Caco-2 (cell line): ENCODE measurements at regions not wholly inside any gene's neighbourhood (a gene's known extent, or its start where the extent isn't known, plus 50 kb on each side); places are given as distances from the start of the nearest gene placed in this dataset.
"Not testable (repeated sequence)": the region's sequence is repeated elsewhere in the genome, so short reads cannot be mapped to it uniquely, and the experiment has no call there.

Experiments
- BruUV-seq: library from RNA; stranded (reverse); fragments of 400-500 nt; replicated peaks from 2 replicates; lab custom pipeline; 2021; lab: Mats Ljungman, UMichigan
- CTCF ChIA-PET: fragments of 300-600 bp; sonication (Branson Sonifier 250); formaldehyde crosslinking; loops from one replicate; lab custom pipeline; 2022; ENCODE audit warnings: antibody characterized with exemption; lab: Charles Lee
- POLR2A ChIA-PET: fragments of 300-600 bp; sonication (Branson Sonifier 250); formaldehyde crosslinking; loops from one replicate; lab custom pipeline; 2022; ENCODE audit warnings: antibody characterized with exemption; lab: Charles Lee
- DNase-seq, 2 experiments: peaks; one replicate each; pipeline versions ENCODE4 v3.0.0 to v3.0.0-alpha.2; 2020 to 2022
- H3K27me3 ChIP-seq: replicated peaks from 2 replicates; pipeline ENCODE4 v1.6.0; 2011; ENCODE audit warnings: low read length; ENCODE audit not compliant: control insufficient read depth, insufficient read depth
- H3K36me3 ChIP-seq: 2 replicates; pipeline ENCODE4 v1.5.1; 2011; ENCODE audit warnings: low read length; ENCODE audit not compliant: control insufficient read depth, insufficient read depth
- H3K4me1 ChIP-seq: fragments of 250-450 bp; sonication (Bioruptor Pico); 2 replicates; pipeline ENCODE4 v1.5.1; 2020; ENCODE audit warnings: mild to moderate bottlenecking
- H3K4me3 ChIP-seq: 2 replicates; pipeline ENCODE4 v1.5.1; 2011; ENCODE audit warnings: low read depth, mild to moderate bottlenecking, control low read depth, low read length
- H3K9me3 ChIP-seq: fragments of 250-450 bp; sonication (Bioruptor Pico); 2 replicates; pipeline ENCODE4 v1.5.1; 2020; ENCODE audit warnings: mild to moderate bottlenecking, moderate library complexity
- H3K27ac Mint-ChIP-seq: one replicate; pipeline ENCODE4 v1.8.0; 2022; ENCODE audit warnings: mixed read lengths; ENCODE audit not compliant: unreplicated experiment
- H3K27me3 Mint-ChIP-seq: one replicate; pipeline ENCODE4 v1.8.0; 2022; ENCODE audit warnings: mixed read lengths; ENCODE audit not compliant: insufficient read depth, unreplicated experiment
- H3K36me3 Mint-ChIP-seq: one replicate; pipeline ENCODE4 v1.8.0; 2022; ENCODE audit warnings: mild to moderate bottlenecking, mixed read lengths; ENCODE audit not compliant: insufficient read depth, unreplicated experiment
- H3K4me1 Mint-ChIP-seq: one replicate; pipeline ENCODE4 v1.8.0; 2022; ENCODE audit warnings: low read depth, mixed read lengths; ENCODE audit not compliant: unreplicated experiment
- H3K4me3 Mint-ChIP-seq: one replicate; pipeline ENCODE4 v1.8.0; 2022; ENCODE audit warnings: mild to moderate bottlenecking, moderate library complexity, mixed read lengths; ENCODE audit not compliant: unreplicated experiment
- H3K9me3 Mint-ChIP-seq: one replicate; pipeline ENCODE4 v1.8.0; 2022; ENCODE audit warnings: mixed read lengths; ENCODE audit not compliant: unreplicated experiment
- CTCF ChIP-seq, 2 experiments: fragments of 200-600 bp in 1 of 2; IDR thresholded peaks; 1 replicate in 1 of 2; 2 replicates in 1 of 2; pipeline versions ENCODE4 v1.5.1 to v1.8.0; 2011 to 2022; ENCODE audit warnings: antibody characterized with exemption in 1 of 2, control low read depth in 1 of 2, inconsistent platforms in 1 of 2, low read depth in 1 of 2, low read length in 1 of 2, mild to moderate bottlenecking in 1 of 2, moderate library complexity in 1 of 2; ENCODE audit not compliant: insufficient read depth in 1 of 2, severe bottlenecking in 1 of 2, unreplicated experiment in 1 of 2
- intact Hi-C: fragments of 100-400 bp; cut with micrococcal nuclease; formaldehyde crosslinking; loops from one replicate; pipeline ENCODE4 v1.10.0; 2022; ENCODE audit not compliant: unreplicated experiment

DNA sequence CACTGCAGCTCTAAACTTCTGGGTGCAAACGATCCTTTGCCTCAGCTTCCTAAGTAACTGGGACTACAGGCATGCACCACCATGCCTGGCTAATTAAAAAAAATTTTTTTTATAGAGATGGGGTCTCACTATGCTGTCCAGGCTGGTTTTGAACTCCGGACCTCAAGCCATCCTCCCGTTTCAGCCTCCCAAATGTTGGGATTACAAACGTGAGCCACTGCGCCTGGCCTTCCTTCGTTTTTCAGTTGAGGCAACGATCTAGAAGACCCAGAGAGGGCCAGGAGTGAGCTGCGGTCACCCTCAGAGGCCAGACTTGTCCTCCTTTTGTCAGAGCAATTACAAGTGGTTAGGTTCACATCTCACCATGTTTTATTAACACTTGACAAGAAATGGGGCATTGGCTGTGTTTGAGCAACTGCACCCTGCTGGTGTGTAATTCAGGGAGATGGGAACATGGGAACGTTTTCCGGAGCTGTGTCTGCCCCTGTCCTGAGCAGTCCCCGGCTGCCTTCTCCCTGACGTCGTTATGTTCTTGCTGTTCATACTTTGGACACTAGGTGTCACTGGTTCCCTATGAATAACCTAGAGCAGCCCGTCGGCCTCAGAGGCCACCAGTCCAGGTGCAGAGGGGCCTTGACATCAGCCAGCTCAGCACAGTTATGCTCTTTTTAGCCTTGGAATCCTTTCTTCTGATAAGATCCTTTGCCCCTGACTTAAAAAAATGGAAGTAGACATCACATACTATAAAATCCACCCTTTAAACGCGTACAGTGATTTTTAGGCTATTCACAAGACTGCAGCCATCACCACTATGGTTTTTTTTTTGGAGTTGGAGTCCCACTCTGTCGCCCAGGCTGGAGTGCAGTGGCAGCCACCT lies 375.0 kb downstream of the TYW1 start:
- Mint-ChIP-seq H3K27me3 (peaks cover 9% of the 10 kb centered on the region), H3K9me3 (peaks cover 13% of the 10 kb centered on the region), H3K4me3 (no peak overlapping the region), H3K36me3 (no peaks in the 10 kb centered on the region), H3K27ac (no peak overlapping the region), H3K4me1 (no peaks in the 10 kb centered on the region)
- peak; percentile 80 to 85 for TF ChIP-seq CTCF (IDR thresholded peaks at IDR 0.05; ENCODE audit: insufficient read depth in 1 of 2, low read depth in 1 of 2, low read length in 1 of 2, severe bottlenecking in 1 of 2, unreplicated experiment in 1 of 2)
- Histone ChIP-seq H3K27me3 (no peaks in the 10 kb centered on the region), H3K4me1 (peaks cover 8% of the 10 kb centered on the region; the same call in 1 of the 2 replicates), H3K9me3 (peaks cover 2% of the 10 kb centered on the region; the same call in 1 of the 2 replicates), H3K36me3 (no peaks in the 10 kb centered on the region), H3K4me3 (no peak overlapping the region)
- ChIA-PET CTCF (interaction anchor here (0.6 to 1.2 kb wide), 4 partner anchors 10 to 113 kb away, joined by 3 to 5 read pairs (median 3); no protein-coding TSS in a partner anchor), POLR2A (no interaction called here)
- DNase-seq: peak; percentile 76 to 86
- intact Hi-C loops: loop anchor here (10.0 kb wide), 1 partner anchor 253 kb away; no protein-coding TSS in a partner anchor
- no TSS peak for BruUV-seq

DNA sequence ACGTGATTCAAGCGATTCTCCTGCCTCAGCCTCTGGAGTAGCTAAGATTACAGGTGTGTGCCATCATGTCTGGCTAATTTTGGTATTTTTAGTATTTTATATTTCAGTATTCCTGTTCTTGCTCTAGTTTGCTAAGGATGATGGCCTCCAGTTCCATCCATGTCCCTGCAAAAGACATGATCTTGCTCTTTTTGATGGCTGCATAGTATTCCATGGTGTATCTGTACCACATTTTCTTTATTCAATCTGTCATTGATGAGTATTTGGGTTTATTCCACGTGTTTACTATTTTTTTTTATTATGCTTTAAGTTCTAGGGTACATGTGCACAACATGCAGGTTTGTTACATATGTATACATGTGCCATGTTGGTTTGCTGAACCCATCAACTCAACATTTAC lies 376.8 kb downstream of the TYW1 start:
- H3K4me1 ChIP-seq, H3K36me3 Mint-ChIP-seq, POLR2A ChIA-PET, H3K27me3 Mint-ChIP-seq, H3K36me3 ChIP-seq, H3K27me3 ChIP-seq, CTCF ChIA-PET, DNase-seq, H3K4me3 Mint-ChIP-seq, H3K4me3 ChIP-seq, BruUV-seq, H3K9me3 ChIP-seq, H3K27ac Mint-ChIP-seq, H3K4me1 Mint-ChIP-seq: not testable (repeated sequence)
- intact Hi-C loops: loop anchor here (10.0 kb wide), 1 partner anchor 251 kb away; no protein-coding TSS in a partner anchor
- peaks cover 13% of the 10 kb centered on the region for H3K9me3 Mint-ChIP-seq

- Mint-ChIP-seq H3K27ac (no peak overlapping the region), H3K27me3 (peaks cover 3% of the 10 kb centered on the region), H3K9me3 (peaks cover 13% of the 10 kb centered on the region), H3K36me3 (no peaks in the 10 kb centered on the region), H3K4me1 (no peaks in the 10 kb centered on the region), H3K4me3 (no peak overlapping the region)
- BruUV-seq: no TSS peak
- Histone ChIP-seq H3K4me1 (peaks cover 8% of the 10 kb centered on the region; the same call in 1 of the 2 replicates), H3K4me3 (no peak overlapping the region), H3K9me3 (no peaks in the 10 kb centered on the region; the same call in 1 of the 2 replicates), H3K27me3 (no peaks in the 10 kb centered on the region), H3K36me3 (no peaks in the 10 kb centered on the region)
- no peak for TF ChIP-seq CTCF (IDR thresholded peaks at IDR 0.05; ENCODE audit: insufficient read depth in 1 of 2, low read depth in 1 of 2, low read length in 1 of 2, severe bottlenecking in 1 of 2, unreplicated experiment in 1 of 2)
- intact Hi-C loops: loop anchor here (5.0 to 10.0 kb wide), 2 partner anchors 107 to 249 kb away; no protein-coding TSS in a partner anchor
- CTCF ChIA-PET: no interaction called here
- no peak for DNase-seq
- POLR2A ChIA-PET: no interaction called here
Measured at GRCh38 chr7:67375427-67375826, 378.8 kb downstream of the TYW1 start.
